ENCODE measurements at regions not wholly inside any gene's neighbourhood (a gene's known extent, or its start where the extent isn't known, plus 50 kb on each side); places are given as distances from the start of the nearest gene placed in this dataset.

GRCh38 chr11:10395166-10395897, 59.7 kb upstream of the AMPD3 start:
- no peak overlapping the region for H2AFZ ChIP-seq (ENCODE audit: low read length)
- BruUV-seq (replicated peaks): no TSS peak
- H3K79me2 ChIP-seq (ENCODE audit: insufficient read depth, low read depth, low read length): no peaks in the 10 kb centered on the region
- intact Hi-C loops (cut with micrococcal nuclease; ENCODE audit: unreplicated experiment): no loop called here
- H3K9me3 ChIP-seq (ENCODE audit: low read length): no peaks in the 10 kb centered on the region
- H4K20me1 ChIP-seq (ENCODE audit: insufficient read depth, low read length): no peaks in the 10 kb centered on the region
- H3K36me3 ChIP-seq (ENCODE audit: insufficient read depth, low read length): no peaks in the 10 kb centered on the region
- H3K9me2 ChIP-seq (ENCODE audit: insufficient read depth, low read length): no peaks in the 10 kb centered on the region
- TF ChIP-seq EZH2phosphoT487 (IDR thresholded peaks at IDR 0.05; ENCODE audit: borderline replicate concordance, low read depth, low read length): no peak
- TF ChIP-seq, protein P1, sequence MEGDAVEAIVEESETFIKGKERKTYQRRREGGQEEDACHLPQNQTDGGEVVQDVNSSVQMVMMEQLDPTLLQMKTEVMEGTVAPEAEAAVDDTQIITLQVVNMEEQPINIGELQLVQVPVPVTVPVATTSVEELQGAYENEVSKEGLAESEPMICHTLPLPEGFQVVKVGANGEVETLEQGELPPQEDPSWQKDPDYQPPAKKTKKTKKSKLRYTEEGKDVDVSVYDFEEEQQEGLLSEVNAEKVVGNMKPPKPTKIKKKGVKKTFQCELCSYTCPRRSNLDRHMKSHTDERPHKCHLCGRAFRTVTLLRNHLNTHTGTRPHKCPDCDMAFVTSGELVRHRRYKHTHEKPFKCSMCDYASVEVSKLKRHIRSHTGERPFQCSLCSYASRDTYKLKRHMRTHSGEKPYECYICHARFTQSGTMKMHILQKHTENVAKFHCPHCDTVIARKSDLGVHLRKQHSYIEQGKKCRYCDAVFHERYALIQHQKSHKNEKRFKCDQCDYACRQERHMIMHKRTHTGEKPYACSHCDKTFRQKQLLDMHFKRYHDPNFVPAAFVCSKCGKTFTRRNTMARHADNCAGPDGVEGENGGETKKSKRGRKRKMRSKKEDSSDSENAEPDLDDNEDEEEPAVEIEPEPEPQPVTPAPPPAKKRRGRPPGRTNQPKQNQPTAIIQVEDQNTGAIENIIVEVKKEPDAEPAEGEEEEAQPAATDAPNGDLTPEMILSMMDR (conservative IDR thresholded peaks at IDR 0.05; ENCODE audit: low read length): no peak
- DNase-seq (ENCODE audit: low spot score): no peak
- H3K4me3 ChIP-seq (ENCODE audit: low read depth, low read length, poor library complexity, severe bottlenecking): no peak overlapping the region
- ChIA-PET CTCF (ENCODE audit: unreplicated experiment) (no interaction called here), POLR2A (no interaction called here)
- no peak overlapping the region for H3K4me2 ChIP-seq (ENCODE audit: low read length)
- no peak overlapping the region for H3K27ac ChIP-seq (ENCODE audit: low read depth, low read length, poor library complexity, severe bottlenecking)
- no peaks in the 10 kb centered on the region for H3K4me1 ChIP-seq (ENCODE audit: insufficient read depth, low read length, poor library complexity, severe bottlenecking)

DNA sequence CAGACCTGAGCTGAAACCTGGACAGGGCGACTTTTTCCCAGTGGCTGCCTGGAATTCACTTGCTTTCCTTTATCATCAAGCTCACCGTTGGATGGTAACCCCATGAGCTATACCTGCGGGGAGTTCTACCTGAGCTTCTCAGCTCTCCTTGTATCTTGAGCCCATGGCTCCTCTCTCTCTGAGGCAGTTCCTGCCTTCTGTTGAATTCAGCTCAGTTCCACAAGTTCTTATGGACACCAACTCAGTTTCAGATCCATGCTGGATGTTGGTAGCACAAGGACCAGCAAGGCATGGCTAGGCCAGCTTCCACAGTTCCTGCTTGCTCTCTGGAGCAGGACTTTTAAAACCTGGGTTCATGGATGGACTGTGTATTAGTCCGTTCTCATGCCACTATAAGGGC, 58.3 kb upstream of the AMPD3 start:
- Histone ChIP-seq H4K20me1 (ENCODE audit: insufficient read depth, low read length) (no peaks in the 10 kb centered on the region), H3K4me1 (ENCODE audit: insufficient read depth, low read length, poor library complexity, severe bottlenecking) (no peaks in the 10 kb centered on the region), H3K27ac (ENCODE audit: low read depth, low read length, poor library complexity, severe bottlenecking) (no peak overlapping the region), H3K79me2 (ENCODE audit: insufficient read depth, low read depth, low read length) (no peaks in the 10 kb centered on the region), H2AFZ (ENCODE audit: low read length) (no peak overlapping the region), H3K9me2 (ENCODE audit: insufficient read depth, low read length) (no peaks in the 10 kb centered on the region), H3K4me2 (ENCODE audit: low read length) (no peak overlapping the region), H3K9me3 (ENCODE audit: low read length) (no peaks in the 10 kb centered on the region), H3K4me3 (ENCODE audit: low read depth, low read length, poor library complexity, severe bottlenecking) (no peak overlapping the region), H3K36me3 (ENCODE audit: insufficient read depth, low read length) (no peaks in the 10 kb centered on the region)
- TF ChIP-seq EZH2phosphoT487 (IDR thresholded peaks at IDR 0.05; ENCODE audit: borderline replicate concordance, low read depth, low read length): no peak
- TF ChIP-seq, protein P1 (conservative IDR thresholded peaks at IDR 0.05; ENCODE audit: low read length): no peak
- ChIA-PET CTCF (ENCODE audit: unreplicated experiment) (no interaction called here), POLR2A (interaction anchor here (0.5 kb wide), 1 partner anchor 289 kb away, joined by 5 read pairs; no protein-coding TSS in a partner anchor)
- intact Hi-C loops (cut with micrococcal nuclease; ENCODE audit: unreplicated experiment): no loop called here
- BruUV-seq (replicated peaks): no TSS peak
- DNase-seq (ENCODE audit: low spot score): no peak

DNA sequence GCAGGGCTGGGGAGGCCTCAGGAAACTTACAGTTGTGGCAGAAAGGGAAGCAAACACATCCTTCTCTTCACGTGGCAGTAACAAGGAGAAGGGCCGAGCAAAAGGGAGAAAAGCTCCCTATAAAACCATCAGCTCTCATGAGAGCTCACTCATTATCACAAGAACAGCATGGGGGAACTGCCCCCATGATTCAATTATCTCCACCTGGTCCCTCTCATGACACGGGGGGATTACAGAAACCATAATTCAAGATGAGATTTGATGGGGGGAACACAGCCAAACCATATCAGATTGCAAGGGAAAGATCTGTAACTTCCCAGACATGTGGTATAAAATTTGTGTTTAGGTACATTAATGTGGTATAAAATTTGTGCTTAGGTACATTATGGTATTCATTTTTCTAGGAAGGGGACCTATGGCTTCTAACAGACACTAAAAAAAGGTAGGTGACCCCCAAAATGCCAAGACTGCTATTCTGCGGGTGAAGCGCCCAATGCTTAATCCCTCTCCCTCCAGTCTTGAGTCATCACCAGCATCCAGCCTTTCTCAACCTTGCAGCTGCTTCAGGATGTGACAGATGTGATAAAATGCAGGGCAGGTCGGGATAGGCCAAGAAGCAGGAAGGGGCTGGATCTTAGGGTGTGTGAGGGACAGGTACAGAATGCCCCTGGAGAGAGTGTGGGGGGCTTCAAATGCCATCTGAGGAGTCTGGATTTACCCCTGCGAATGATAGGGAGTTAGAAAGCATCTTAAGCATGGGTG, 57.7 kb upstream of the AMPD3 start:
- H2AFZ ChIP-seq (ENCODE audit: low read length): no peak overlapping the region
- H3K4me1 ChIP-seq (ENCODE audit: insufficient read depth, low read length, poor library complexity, severe bottlenecking): no peaks in the 10 kb centered on the region
- no peak for TF ChIP-seq EZH2phosphoT487 (IDR thresholded peaks at IDR 0.05; ENCODE audit: borderline replicate concordance, low read depth, low read length)
- TF ChIP-seq, protein P1 (conservative IDR thresholded peaks at IDR 0.05; ENCODE audit: low read length): no peak
- no peaks in the 10 kb centered on the region for H3K36me3 ChIP-seq (ENCODE audit: insufficient read depth, low read length)
- DNase-seq (ENCODE audit: low spot score): no peak
- H3K4me3 ChIP-seq (ENCODE audit: low read depth, low read length, poor library complexity, severe bottlenecking): no peak overlapping the region
- H3K4me2 ChIP-seq (ENCODE audit: low read length): no peak overlapping the region
- intact Hi-C loops (cut with micrococcal nuclease; ENCODE audit: unreplicated experiment): no loop called here
- H3K27ac ChIP-seq (ENCODE audit: low read depth, low read length, poor library complexity, severe bottlenecking): no peak overlapping the region
- POLR2A ChIA-PET: interaction anchor here (0.5 to 0.6 kb wide), 2 partner anchors 288 to 679 kb away, joined by 3 to 5 read pairs; no protein-coding TSS in a partner anchor
- CTCF ChIA-PET (ENCODE audit: unreplicated experiment): no interaction called here
- H3K9me2 ChIP-seq (ENCODE audit: insufficient read depth, low read length): no peaks in the 10 kb centered on the region
- H3K79me2 ChIP-seq (ENCODE audit: insufficient read depth, low read depth, low read length): no peaks in the 10 kb centered on the region
- H4K20me1 ChIP-seq (ENCODE audit: insufficient read depth, low read length): no peaks in the 10 kb centered on the region
- no peaks in the 10 kb centered on the region for H3K9me3 ChIP-seq (ENCODE audit: low read length)
- BruUV-seq (replicated peaks): no TSS peak
